ENCODE measurements at regions not wholly inside any gene's neighbourhood (a gene's known extent, or its start where the extent isn't known, plus 50 kb on each side); places are given as distances from the start of the nearest gene placed in this dataset.

GRCh38 chr10:113447278-113447677, 105.6 kb upstream of the HABP2 start:
- H3K9ac ChIP-seq = no peak overlapping the region
- no peak overlapping the region for H2AFZ ChIP-seq (ENCODE audit: low read depth)
- H3K4me3 ChIP-seq (ENCODE audit: low read depth in 2 of 2, low read length in 1 of 2) = no peak overlapping the region
- TF ChIP-seq YY1 (IDR thresholded peaks at IDR 0.05; ENCODE audit: low read depth) (no peak), FOXJ3 (CRISPR knock-in tag; IDR thresholded peaks at IDR 0.05) (no peak), PBX3 (IDR thresholded peaks at IDR 0.05) (no peak), ZBTB33 (IDR thresholded peaks at IDR 0.05; ENCODE audit: borderline replicate concordance, low read depth) (no peak), USF1 (IDR thresholded peaks at IDR 0.05; ENCODE audit: borderline replicate concordance, low read depth) (no peak), ELF1 (IDR thresholded peaks at IDR 0.05) (no peak), RAD21 (IDR thresholded peaks at IDR 0.05; ENCODE audit: low read length) (no peak), CHD2 (IDR thresholded peaks at IDR 0.05; ENCODE audit: low read length, partially characterized antibody) (no peak), REST (IDR thresholded peaks at IDR 0.05; ENCODE audit: low read depth, low read length) (no peak), JUND (IDR thresholded peaks at IDR 0.05) (no peak), USF2 (IDR thresholded peaks at IDR 0.05; ENCODE audit: borderline replicate concordance, low read depth, low read length) (no peak), TEAD4 (IDR thresholded peaks at IDR 0.05; ENCODE audit: borderline replicate concordance, insufficient read depth) (no peak), IRF3 (IDR thresholded peaks at IDR 0.05; ENCODE audit: low read depth, low read length) (no peak), MXI1 (IDR thresholded peaks at IDR 0.05; ENCODE audit: low read depth, low read length) (no peak), GATA2 (CRISPR knock-in tag; IDR thresholded peaks at IDR 0.05) (no peak), SIN3A (IDR thresholded peaks at IDR 0.05; ENCODE audit: borderline replicate concordance, low read depth, low read length) (no peak), POLR2AphosphoS5 (IDR thresholded peaks at IDR 0.05; ENCODE audit: low read depth, low read length) (no peak), NFIC (IDR thresholded peaks at IDR 0.05; ENCODE audit: borderline replicate concordance) (no peak), NRF1 (IDR thresholded peaks at IDR 0.05; ENCODE audit: low read depth, low read length) (no peak)
- H3K4me1 ChIP-seq (ENCODE audit: control insufficient read depth in 1 of 2, insufficient read depth in 2 of 2, low read depth in 1 of 2, low read length in 1 of 2) = no peaks in the 10 kb centered on the region
- H3K27me3 ChIP-seq (ENCODE audit: insufficient read depth) = no peaks in the 10 kb centered on the region; the same call in 1 of the 2 replicates
- no peaks in the 10 kb centered on the region for H3F3A ChIP-seq (replicated peaks; ENCODE audit: insufficient read depth)
- H3K36me3 ChIP-seq (replicated peaks in 1 of 2; ENCODE audit: control insufficient read depth in 1 of 2, insufficient read depth in 2 of 2, low read length in 1 of 2) = no peaks in the 10 kb centered on the region
- no peaks in the 10 kb centered on the region for H3K79me2 ChIP-seq (ENCODE audit: insufficient read depth)
- CTCF ChIA-PET = interaction anchor here (1.2 kb wide), 1 partner anchor 116 kb away, joined by 4 read pairs; no protein-coding TSS in a partner anchor
- POLR2A ChIA-PET = no interaction called here
- DNase-seq = no peak
- no peaks in the 10 kb centered on the region for H3K9me2 ChIP-seq
- H3K4me2 ChIP-seq = no peak overlapping the region
- 41% methylated on average over 1 of the region's 1 CpG for WGBS (ENCODE audit: low lambda C conversion rate)
- no peak overlapping the region for H3K27ac ChIP-seq (ENCODE audit: low read depth in 2 of 2, low read length in 1 of 2)
- no peaks in the 10 kb centered on the region for H3K9me3 ChIP-seq
- H4K20me1 ChIP-seq (ENCODE audit: insufficient read depth) = no peaks in the 10 kb centered on the region
